ENCODE measurements at regions not wholly inside any gene's neighbourhood (a gene's known extent, or its start where the extent isn't known, plus 50 kb on each side); places are given as distances from the start of the nearest gene placed in this dataset.

DNA sequence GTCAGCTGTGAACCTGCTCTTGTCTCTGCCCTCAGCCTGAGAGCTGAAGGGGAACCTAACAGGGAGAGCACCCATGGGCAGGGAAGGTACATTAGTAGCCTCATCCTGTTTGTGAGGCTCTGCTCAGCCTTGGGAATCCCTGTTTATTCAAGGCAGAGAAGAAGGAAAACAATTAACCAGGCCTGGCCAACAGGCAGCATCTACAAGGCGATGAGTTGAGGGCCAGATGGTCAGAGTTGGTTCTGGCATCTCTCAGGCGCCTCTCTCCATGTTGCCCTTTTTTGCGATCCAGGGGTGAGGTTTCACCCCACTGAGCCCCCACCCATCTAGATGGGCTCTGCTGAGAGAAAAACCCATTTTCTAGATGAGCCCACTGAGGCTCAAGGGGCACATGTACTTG lies 54.0 kb upstream of the TOP3B start:
- DNase-seq: no peak

DNA sequence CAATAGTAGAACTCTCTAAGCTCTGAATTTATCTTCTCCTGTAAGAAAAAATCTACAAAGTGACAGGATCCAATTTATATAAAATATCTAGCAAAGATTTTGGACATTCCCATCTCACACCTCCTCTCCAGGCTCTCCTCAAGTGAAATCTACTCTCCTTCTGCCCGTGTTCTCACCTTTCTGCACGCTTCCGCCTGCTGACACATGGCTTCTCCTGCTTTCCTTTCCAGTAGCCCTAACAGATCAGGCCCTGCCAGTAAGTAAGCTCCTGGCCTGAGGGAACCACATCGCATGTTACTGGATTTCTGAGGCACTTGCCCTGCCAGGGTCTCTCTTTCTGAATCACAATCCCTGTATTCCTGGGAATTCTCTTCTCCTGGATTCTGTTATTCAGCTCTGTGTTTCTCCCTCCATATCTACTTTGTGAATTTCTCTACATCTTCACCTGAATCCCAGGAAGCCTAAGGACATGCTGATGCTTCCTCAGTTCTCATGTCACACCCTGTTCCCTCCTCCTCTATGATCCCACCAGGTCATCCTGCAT lies 53.3 kb upstream of the TOP3B start:
- no peak for DNase-seq

DNA sequence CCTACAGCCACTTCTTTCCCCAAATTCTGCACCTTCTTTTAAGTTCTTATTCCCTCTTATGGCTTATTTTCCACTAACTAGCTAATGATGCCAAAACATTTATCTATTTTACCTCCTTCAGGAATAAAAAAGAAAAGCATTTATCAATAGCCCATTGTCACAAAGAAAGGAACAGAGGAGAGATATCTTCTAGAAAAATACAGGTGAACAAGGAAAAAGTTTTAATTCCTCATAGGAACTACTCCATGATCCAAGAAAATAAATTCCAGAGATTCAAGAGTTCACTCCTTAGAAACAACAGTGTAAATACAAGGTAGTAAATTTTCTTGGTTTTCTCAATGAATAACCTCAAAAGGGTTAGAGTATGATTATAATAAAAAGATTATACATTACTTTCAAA lies 52.6 kb upstream of the TOP3B start:
- no peak for DNase-seq

DNA sequence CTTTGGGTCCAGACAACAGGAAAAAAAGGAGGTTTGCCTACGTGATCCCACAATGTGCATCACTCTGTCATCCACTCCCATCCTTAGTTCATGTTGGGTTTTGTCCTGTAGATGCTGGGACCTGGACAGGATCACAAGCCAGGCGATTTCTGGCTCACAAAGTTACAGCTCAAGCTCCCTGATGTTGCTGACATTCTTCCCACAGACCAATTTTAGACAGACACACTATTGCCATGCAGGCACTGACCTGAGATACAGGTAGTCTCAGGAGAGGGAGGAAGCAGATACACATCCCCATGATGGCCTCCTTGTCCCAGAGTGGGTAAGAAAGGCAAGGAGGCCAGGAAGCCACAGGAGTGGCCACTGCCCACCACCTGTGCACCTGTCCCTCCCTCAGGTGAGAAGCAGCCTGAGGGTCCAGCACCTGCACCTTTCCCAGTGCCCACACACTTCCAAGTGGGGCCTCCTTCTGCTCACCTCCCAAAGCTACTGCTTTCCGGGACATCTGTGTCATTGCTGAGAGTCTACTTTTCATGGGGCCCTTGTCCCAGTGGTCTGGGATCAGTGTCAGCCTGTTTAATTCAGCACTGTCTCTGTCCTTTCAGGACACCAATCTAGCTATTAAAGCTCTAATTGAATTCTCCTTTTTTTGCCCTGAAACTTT lies 52.0 kb upstream of the TOP3B start:
- DNase-seq: no peak

DNA sequence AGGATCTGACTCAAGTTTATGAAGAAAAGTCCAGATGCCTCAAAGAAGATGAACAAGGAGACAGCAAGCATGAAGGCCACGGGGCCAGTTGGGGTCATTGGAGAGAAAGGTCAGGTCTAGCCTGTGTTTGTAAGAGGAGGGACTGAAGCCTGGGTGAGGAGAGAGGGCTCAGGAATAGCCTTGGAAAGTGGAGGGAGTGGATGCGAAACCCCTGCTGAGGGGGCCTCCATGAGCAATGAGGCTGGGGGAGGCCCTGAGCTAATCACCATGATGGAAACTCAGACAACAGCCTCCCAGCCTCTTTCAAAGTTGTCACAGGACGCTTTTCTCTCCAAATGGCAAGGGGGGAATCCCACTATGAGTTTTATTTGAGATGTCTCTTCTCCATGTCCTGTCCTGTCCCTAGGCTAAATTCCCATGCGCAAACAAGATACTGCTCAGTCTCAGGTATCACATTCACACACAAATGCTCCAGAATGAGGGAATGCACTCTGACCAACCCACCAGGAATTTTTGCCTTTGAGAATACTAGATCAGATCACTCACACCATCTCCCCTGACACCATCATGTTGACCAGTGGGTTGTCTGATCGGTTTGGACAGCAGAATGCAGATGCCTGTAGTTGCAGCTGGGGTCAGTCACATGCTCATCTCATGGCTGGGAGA lies 51.3 kb upstream of the TOP3B start:
- DNase-seq: no peak

DNA sequence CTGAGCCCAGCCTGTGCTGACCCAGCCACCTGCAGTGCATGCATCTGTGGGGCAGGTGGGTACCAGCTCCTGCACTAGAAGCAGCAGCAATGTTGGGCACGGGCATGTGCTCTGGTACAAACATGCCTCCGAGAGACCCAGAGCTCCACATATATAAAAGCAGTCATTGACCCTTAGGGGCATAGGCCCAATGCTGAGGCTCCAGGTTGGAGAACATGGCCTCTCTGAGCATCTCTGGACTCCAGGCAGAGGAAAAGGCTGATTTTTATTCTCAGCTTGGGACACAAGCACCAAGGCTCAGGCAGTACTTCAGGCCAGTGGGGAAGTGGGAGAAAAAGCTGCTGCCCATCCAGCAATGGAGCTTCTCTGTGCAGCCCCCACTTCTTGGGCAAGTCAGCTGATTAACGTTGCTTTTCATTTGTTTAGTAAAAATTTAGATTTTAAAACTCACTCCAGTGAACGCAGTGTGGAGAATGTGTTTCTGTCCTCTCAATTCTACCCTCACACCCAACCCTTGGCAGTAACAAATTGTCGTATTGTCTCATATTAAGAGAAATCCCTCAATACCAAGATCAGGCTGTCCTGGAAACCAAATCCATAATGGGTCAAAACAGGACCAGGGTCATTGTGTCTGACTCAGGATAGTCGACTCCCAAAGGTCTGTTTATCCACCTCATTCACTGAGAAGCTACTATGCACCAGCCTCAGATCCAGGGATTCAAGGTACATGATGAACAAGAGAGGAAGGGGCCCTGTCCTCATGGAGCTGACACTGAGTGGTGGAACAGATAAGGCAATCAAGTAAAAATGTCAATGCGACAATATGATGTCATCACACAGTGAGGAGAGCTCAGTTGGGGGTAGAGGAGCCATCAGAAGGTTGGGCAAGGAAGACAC lies 50.6 kb upstream of the TOP3B start:
- DNase-seq: no peak

DNA sequence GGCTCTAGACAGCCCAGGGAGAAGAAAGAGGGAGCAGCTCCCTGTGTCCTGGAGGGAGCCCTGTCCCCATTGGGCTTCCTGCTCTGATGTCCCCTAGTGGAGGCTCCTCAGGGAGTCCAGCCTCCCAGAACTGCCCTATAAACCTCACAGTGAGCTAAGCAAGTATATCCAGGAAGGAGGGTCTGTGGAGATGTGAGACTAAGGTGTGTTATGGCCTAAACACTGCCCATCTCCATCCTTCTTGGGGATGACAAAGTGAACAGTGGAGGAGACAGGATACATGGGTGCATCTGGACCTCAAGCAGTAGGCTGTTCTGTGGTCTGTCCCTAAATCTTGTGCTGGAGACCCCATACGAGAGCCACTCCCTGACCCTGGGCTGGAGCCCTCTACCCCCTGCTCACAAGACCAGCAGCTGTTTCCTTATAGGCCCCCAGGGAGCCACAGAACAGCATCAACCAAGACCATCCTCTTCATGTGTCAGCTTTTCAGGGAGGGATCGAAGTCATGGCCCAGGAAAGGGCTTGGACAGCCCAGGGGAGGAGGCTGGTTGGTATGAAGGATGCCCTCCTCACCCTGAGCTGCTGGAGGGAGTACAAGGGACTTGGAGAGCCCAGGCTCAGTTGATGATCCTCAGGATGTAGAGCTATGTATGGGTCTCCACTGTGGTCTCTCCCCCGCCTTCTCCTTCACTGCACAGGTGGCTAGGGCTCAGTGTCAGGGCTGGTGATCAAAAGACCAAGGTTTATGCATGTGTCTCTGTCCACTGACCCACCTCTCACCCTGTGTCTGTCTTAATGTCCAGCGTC lies 49.7 kb upstream of the TOP3B start:
- no peak for DNase-seq

Measured in NCI-H1048 (cell line).